Pancreas (tissue), 10 donors: ENCODE measurements at regions not wholly inside any gene's neighbourhood (a gene's known extent, or its start where the extent isn't known, plus 50 kb on each side); places are given as distances from the start of the nearest gene placed in this dataset.

ENCODE experiments used
- ATAC-seq, 4 donors: fragments of 200-7000 bp; cut with Tn5 transposase; one replicate each; pipeline versions ENCODE4 v1.8.0 to v1.9.1; 2020; ENCODE audit warnings: mild to moderate bottlenecking in 4 of 4, moderate library complexity in 4 of 4
- DNase-seq, 6 donors: peaks; one replicate each; pipeline ENCODE4 v3.0.0-alpha.2; 2020
- FAIRE-seq: peaks from 2 replicates; lab custom pipeline; 2012; peaks lifted over from hg19 to GRCh38; lab: Jason Lieb, UNC
- H3K27ac ChIP-seq, 4 donors: fragments of 200-600 bp; sonication (generic); 1 replicate in 3 of 4; 2 replicates in 1 of 4; pipeline versions ENCODE4 v1.5.0 to v1.8.0; 2020
- H3K27me3 ChIP-seq, 4 donors: fragments of 200-600 bp; one replicate each; pipeline ENCODE4 v1.8.0; 2021
- H3K36me3 ChIP-seq, 3 donors: fragments of 200-600 bp; sonication (generic) in 1 of 3; one replicate each; pipeline versions ENCODE4 v1.5.0 to v1.8.0; 2020 to 2021
- H3K4me1 ChIP-seq, 3 donors: fragments of 200-600 bp; one replicate each; pipeline ENCODE4 v1.8.0; 2021
- H3K4me3 ChIP-seq, 4 donors: fragments of 200-600 bp; sonication (generic) in 2 of 4; one replicate each; pipeline versions ENCODE4 v1.5.0 to v1.8.0; 2020 to 2021
- H3K9me3 ChIP-seq, 4 donors: fragments of 200-600 bp; one replicate each; pipeline ENCODE4 v1.8.0; 2021
- CTCF ChIP-seq, 4 donors: fragments of 200-600 bp; sonication (generic) in 3 of 4; IDR thresholded peaks; one replicate each; pipeline versions ENCODE4 v1.5.0 to v1.8.0; 2021; ENCODE audit warnings: antibody characterized with exemption in 4 of 4
- WGBS, 2 donors: extraction: QIAGEN DNeasy Blood & Tissue Kit; methylation state at CpG; one replicate each; pipeline ENCODE4 v1.1.7; 2013; 5-methylcytosine and 5-hydroxymethylcytosine counted together
- intact Hi-C, 3 donors: fragments of 100-400 bp; cut with DNase I; formaldehyde crosslinking; loops; one replicate each; pipeline versions ENCODE4 v1.11.1 to v1.14.2; 2022
- donor health status: healthy with polysubstance abuse.
- donor health status: DM: no; HTN: no; CAD: no; lungs with moderate emphysema.
- donor health status: DM: no; HTN: no; CAD: no.
- donor health status: control.
- donor health status: control.
- donor health status: Bipolar disorder and iron deficiency.
- donor health status: DM: yes; HTN: yes; CAD: no.
- donor health status: DM: no; HTN: no; CAD: no.
- donor health status: DM: no; HTN: no; CAD: no.
- donor health status: DM: yes; HTN: yes; CAD: no.

GRCh38 chr7:34338961-34339526, 319.0 kb upstream of the NPSR1 start:
- ATAC-seq: no peak
- WGBS, 2 donors: 63% methylated on average over 3 of the region's 3 CpGs

GRCh38 chr7:34341326-34341725, 316.7 kb upstream of the NPSR1 start:
- Histone ChIP-seq H3K27ac (no peak overlapping the region), H3K4me1 (no peaks in the 10 kb centered on the region), H3K36me3 (no peaks in the 10 kb centered on the region), H3K27me3 (no peaks in the 10 kb centered on the region), H3K4me3 (no peak overlapping the region), H3K9me3 (no peaks in the 10 kb centered on the region)
- DNase-seq (no peak), ATAC-seq (no peak), FAIRE-seq (no peak)
- intact Hi-C loops: no loop called here
- WGBS, 2 donors: 19 to 22% methylated on average over 2 of the region's 2 CpGs
- no peak for TF ChIP-seq CTCF (IDR thresholded peaks at IDR 0.05)

More at GRCh38 chr7:34338961-34339526, 319.0 kb upstream of the NPSR1 start:
- no peaks in the 10 kb centered on the region for H3K36me3 ChIP-seq
- H3K27ac ChIP-seq: no peak overlapping the region
- H3K9me3 ChIP-seq: no peaks in the 10 kb centered on the region
- H3K4me3 ChIP-seq: no peak overlapping the region
- TF ChIP-seq CTCF (IDR thresholded peaks at IDR 0.05): no peak
- DNase-seq (no peak), FAIRE-seq (no peak)
- no peaks in the 10 kb centered on the region for H3K4me1 ChIP-seq
- intact Hi-C loops: no loop called here
- no peaks in the 10 kb centered on the region for H3K27me3 ChIP-seq

- H3K4me1 ChIP-seq: no peaks in the 10 kb centered on the region
- no peak for DNase-seq
- 72 to 88% methylated on average over 1 of the region's 1 CpG for WGBS, 2 donors
- no peak overlapping the region for H3K4me3 ChIP-seq
- no peaks in the 10 kb centered on the region for H3K9me3 ChIP-seq
- no peak for ATAC-seq
- intact Hi-C loops: no loop called here
- TF ChIP-seq CTCF (IDR thresholded peaks at IDR 0.05): no peak
- H3K27ac ChIP-seq: no peak overlapping the region
- no peaks in the 10 kb centered on the region for H3K27me3 ChIP-seq
- H3K36me3 ChIP-seq: no peaks in the 10 kb centered on the region
- no peak for FAIRE-seq
These were observed 315.6 kb upstream of the NPSR1 start for GRCh38 chr7:34342387-34342786.

GRCh38 chr7:34343667-34344066, 314.4 kb upstream of the NPSR1 start:
- FAIRE-seq: no peak

More at GRCh38 chr7:34343667-34344066, 314.4 kb upstream of the NPSR1 start:
- 83 to 96% methylated on average over 1 of the region's 1 CpG for WGBS, 2 donors
- no peak overlapping the region for H3K27ac ChIP-seq
- H3K9me3 ChIP-seq: no peaks in the 10 kb centered on the region
- no peak overlapping the region for H3K4me3 ChIP-seq
- H3K27me3 ChIP-seq: no peaks in the 10 kb centered on the region
- DNase-seq (no peak), ATAC-seq (no peak)
- TF ChIP-seq CTCF (IDR thresholded peaks at IDR 0.05): no peak
- no peaks in the 10 kb centered on the region for H3K4me1 ChIP-seq
- intact Hi-C loops: no loop called here
- no peaks in the 10 kb centered on the region for H3K36me3 ChIP-seq
